ENCODE measurements at regions not wholly inside any gene's neighbourhood (a gene's known extent, or its start where the extent isn't known, plus 50 kb on each side); places are given as distances from the start of the nearest gene placed in this dataset.

DNA sequence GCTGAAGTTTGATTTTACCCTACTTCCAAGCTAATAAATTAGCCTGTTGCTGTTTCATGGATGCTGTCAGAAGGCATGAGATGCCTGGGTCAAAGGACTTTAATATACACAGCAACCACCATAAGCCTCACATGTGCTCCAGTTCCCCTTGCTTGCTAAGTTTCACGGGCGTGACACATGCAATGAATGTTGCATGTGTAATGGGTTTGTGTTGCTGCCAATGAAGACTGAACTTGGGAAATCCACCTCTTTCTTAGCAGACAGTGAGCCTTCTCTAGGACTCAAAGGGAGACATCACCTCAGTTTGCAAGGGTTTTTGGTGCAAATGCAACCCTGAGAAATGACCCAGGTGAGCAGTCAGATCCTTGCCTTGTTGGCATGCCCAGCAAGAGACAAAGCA, 505.5 kb upstream of the PODXL start:
- Histone ChIP-seq H3K4me1 (ENCODE audit: insufficient read depth, insufficient read length) (peaks cover 8% of the 10 kb centered on the region), H3K36me3 (ENCODE audit: insufficient read depth, insufficient read length, low read length) (no peaks in the 10 kb centered on the region), H3K27me3 (ENCODE audit: insufficient read depth, insufficient read length) (no peaks in the 10 kb centered on the region), H3K9me3 (ENCODE audit: insufficient read depth, low read length) (peaks cover 6% of the 10 kb centered on the region; the same call in 1 of the 2 replicates), H3K4me3 (ENCODE audit: insufficient read length, low read depth) (no peak overlapping the region), H3K9ac (ENCODE audit: insufficient read length, low read depth) (no peak overlapping the region)
- DNase-seq (ENCODE audit: low read depth, low spot score) = no peak
- TF ChIP-seq SUZ12 (IDR thresholded peaks at IDR 0.05; ENCODE audit: extremely low read depth, insufficient read depth, insufficient read length) (no peak), YY1 (IDR thresholded peaks at IDR 0.05; ENCODE audit: insufficient read depth, insufficient read length) (no peak), ZNF274 (IDR thresholded peaks at IDR 0.05; ENCODE audit: low read depth, low read length) (no peak)

DNA sequence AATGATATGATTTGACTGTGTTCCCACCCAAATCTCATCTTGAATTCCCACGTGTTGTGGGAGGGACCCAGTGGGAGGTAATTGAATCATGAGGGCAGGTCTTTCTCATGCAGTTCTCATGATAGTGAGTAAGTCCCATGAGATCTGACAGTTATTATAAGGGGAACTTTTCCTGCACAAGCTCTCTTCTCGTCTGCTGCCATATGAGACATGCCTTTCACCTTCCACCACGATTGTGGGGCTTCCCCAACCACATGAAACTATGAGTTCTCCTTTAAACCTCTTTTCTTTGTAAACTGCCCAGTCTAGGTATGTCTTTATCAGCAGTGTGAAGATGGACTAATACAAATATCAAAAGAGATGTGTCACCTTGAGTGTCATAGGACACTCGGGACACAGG, 502.7 kb upstream of the PODXL start:
- Histone ChIP-seq H3K9ac (ENCODE audit: insufficient read length, low read depth) (no peak overlapping the region), H3K36me3 (ENCODE audit: insufficient read depth, insufficient read length, low read length) (no peaks in the 10 kb centered on the region), H3K4me3 (ENCODE audit: insufficient read length, low read depth) (no peak overlapping the region), H3K4me1 (ENCODE audit: insufficient read depth, insufficient read length) (no peaks in the 10 kb centered on the region), H3K9me3 (ENCODE audit: insufficient read depth, low read length) (peaks cover 6% of the 10 kb centered on the region; the same call in 1 of the 2 replicates), H3K27me3 (ENCODE audit: insufficient read depth, insufficient read length) (no peaks in the 10 kb centered on the region)
- TF ChIP-seq ZNF274 (IDR thresholded peaks at IDR 0.05; ENCODE audit: low read depth, low read length) (no peak), SUZ12 (IDR thresholded peaks at IDR 0.05; ENCODE audit: extremely low read depth, insufficient read depth, insufficient read length) (no peak), YY1 (IDR thresholded peaks at IDR 0.05; ENCODE audit: insufficient read depth, insufficient read length) (no peak)
- no peak for DNase-seq (ENCODE audit: low read depth, low spot score)

DNA sequence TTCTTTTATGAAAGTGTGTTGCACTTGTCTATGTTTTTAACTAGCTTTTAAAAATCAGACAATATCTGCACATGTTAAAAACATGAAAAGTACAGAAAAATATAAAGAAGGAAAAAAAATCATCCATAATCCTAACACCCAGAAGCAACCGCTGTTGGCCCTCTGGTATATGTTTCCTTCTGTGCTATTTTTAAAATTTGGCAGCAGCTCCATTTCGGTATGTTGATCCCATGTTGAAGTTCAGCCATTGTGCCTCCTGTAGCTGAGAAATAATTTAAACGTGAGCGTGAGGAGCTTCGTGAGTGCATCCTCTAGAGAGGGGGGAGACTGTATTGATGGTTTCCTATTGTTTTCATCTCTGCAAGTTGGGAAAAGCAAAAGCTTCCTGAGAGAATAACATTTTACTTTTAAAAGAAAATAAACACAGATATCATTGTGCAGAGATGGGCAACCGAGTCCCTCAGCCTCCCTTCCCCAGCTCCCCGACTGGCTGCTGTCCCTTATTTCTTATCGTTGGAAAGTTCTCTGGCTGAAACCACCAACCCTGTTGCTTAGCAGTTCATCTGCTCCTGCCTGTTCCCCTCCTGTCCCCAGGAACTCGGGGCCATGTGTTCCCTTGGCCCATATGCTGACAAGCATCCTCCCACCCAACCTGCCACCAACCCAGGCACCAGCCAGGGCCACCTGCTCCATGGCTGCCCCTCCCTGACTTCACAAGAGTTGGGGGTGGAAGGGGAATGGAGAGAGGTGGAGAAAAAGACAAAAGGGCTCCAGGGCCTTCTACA, 499.1 kb upstream of the PODXL start:
- no peaks in the 10 kb centered on the region for H3K4me1 ChIP-seq (ENCODE audit: insufficient read depth, insufficient read length)
- no peaks in the 10 kb centered on the region for H3K27me3 ChIP-seq (ENCODE audit: insufficient read depth, insufficient read length)
- TF ChIP-seq YY1 (IDR thresholded peaks at IDR 0.05; ENCODE audit: insufficient read depth, insufficient read length) = no peak
- no peak for TF ChIP-seq SUZ12 (IDR thresholded peaks at IDR 0.05; ENCODE audit: extremely low read depth, insufficient read depth, insufficient read length)
- TF ChIP-seq ZNF274 (IDR thresholded peaks at IDR 0.05; ENCODE audit: low read depth, low read length) = no peak
- no peak overlapping the region for H3K9ac ChIP-seq (ENCODE audit: insufficient read length, low read depth)
- no peaks in the 10 kb centered on the region for H3K36me3 ChIP-seq (ENCODE audit: insufficient read depth, insufficient read length, low read length)
- no peak for DNase-seq (ENCODE audit: low read depth, low spot score)
- H3K4me3 ChIP-seq (ENCODE audit: insufficient read length, low read depth) = no peak overlapping the region
- peaks cover 6% of the 10 kb centered on the region; the same call in 1 of the 2 replicates for H3K9me3 ChIP-seq (ENCODE audit: insufficient read depth, low read length)

DNA sequence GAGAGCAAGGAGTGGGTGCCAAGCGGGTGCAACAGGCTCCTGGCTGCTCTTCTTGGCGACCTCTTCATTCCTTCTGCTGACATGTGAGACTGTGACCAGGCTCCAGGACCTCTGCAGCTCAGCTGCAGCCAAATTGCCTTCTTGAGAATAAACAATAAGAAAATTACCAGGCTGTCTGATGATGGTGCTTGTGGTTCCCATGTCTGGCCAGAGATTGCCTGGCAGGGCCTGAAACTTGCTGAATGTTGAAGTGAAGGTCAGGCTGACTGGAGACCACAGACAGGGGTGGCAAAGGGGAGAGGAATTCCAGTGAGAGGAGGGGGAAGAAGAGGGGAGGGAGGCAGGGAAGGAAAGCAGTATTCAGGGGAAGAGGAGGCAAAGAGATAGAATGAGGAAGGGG, 497.4 kb upstream of the PODXL start:
- H3K27me3 ChIP-seq (ENCODE audit: insufficient read depth, insufficient read length) = no peaks in the 10 kb centered on the region
- peaks cover 6% of the 10 kb centered on the region; the same call in 1 of the 2 replicates for H3K9me3 ChIP-seq (ENCODE audit: insufficient read depth, low read length)
- no peak overlapping the region for H3K4me3 ChIP-seq (ENCODE audit: insufficient read length, low read depth)
- no peak for TF ChIP-seq SUZ12 (IDR thresholded peaks at IDR 0.05; ENCODE audit: extremely low read depth, insufficient read depth, insufficient read length)
- H3K36me3 ChIP-seq (ENCODE audit: insufficient read depth, insufficient read length, low read length) = no peaks in the 10 kb centered on the region
- no peaks in the 10 kb centered on the region for H3K4me1 ChIP-seq (ENCODE audit: insufficient read depth, insufficient read length)
- no peak for DNase-seq (ENCODE audit: low read depth, low spot score)
- H3K9ac ChIP-seq (ENCODE audit: insufficient read length, low read depth) = no peak overlapping the region

DNA sequence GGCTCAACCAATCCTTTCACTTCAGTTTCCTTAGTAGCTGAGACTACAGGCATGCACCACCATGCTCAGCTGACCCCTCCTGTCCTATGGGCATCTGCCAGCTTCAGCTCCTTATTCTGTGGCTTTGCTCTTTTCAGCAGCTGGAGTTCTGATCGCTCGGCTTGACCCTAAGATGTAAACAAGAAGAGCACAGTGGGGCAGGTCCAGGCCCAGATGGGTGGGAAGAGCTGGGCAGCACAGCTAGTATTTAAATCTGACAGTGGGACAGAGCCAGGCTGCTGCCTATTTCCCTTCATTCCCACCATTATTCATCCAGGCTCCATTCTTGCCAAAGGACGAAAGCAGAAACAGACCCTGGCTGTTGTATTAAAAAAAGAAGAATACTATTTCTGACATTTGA, 494.9 kb upstream of the PODXL start:
- DNase-seq (ENCODE audit: low read depth, low spot score) = no peak
- Histone ChIP-seq H3K4me1 (ENCODE audit: insufficient read depth, insufficient read length) (no peaks in the 10 kb centered on the region), H3K27me3 (ENCODE audit: insufficient read depth, insufficient read length) (no peaks in the 10 kb centered on the region), H3K36me3 (ENCODE audit: insufficient read depth, insufficient read length, low read length) (no peaks in the 10 kb centered on the region), H3K9me3 (ENCODE audit: insufficient read depth, low read length) (no peaks in the 10 kb centered on the region), H3K4me3 (ENCODE audit: insufficient read length, low read depth) (no peak overlapping the region), H3K9ac (ENCODE audit: insufficient read length, low read depth) (no peak overlapping the region)
- TF ChIP-seq ZNF274 (IDR thresholded peaks at IDR 0.05; ENCODE audit: low read depth, low read length) = no peak
- TF ChIP-seq YY1 (IDR thresholded peaks at IDR 0.05; ENCODE audit: insufficient read depth, insufficient read length) = no peak
- no peak for TF ChIP-seq SUZ12 (IDR thresholded peaks at IDR 0.05; ENCODE audit: extremely low read depth, insufficient read depth, insufficient read length)

DNA sequence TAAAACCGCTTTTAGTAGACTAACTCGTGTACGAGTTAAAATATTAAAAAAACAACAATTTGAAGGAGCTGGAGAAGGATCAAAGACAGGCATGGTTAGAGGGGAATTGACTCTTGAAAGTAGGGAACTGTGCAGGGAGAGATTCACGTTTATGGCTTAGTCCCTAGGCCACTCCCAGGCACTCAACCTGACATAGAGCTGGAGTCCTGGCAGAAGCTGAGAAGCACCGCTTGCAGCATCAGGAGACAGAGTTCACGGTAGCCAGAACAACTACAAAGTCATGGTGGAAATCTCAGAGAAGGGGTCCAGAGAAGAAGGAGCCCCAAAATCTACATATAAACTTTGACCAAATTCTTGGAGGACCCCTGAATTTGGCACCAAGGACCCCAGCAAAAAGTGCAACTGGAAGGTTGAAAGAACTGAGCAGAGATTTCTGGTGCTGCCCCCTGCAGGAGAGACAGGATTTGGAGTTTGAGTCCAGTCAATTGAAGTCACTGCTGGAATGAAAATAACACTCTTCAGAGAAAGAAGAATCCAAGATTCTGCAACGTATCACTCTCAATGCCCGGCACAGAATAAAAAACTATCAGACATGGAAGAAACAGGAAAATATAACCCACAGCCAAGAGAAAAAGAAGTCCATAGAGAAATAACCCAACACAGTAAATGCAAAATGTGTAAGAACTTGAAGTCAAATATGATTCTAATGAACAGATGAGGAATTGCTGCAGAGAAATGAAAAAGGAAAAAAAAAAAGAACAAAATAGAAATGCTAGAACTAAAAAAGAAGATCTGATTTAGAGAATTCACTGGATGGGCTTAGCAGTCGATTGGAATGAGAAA, 493.3 kb upstream of the PODXL start:
- Histone ChIP-seq H3K36me3 (ENCODE audit: insufficient read depth, insufficient read length, low read length) (no peaks in the 10 kb centered on the region), H3K4me1 (ENCODE audit: insufficient read depth, insufficient read length) (no peaks in the 10 kb centered on the region), H3K9me3 (ENCODE audit: insufficient read depth, low read length) (no peaks in the 10 kb centered on the region), H3K4me3 (ENCODE audit: insufficient read length, low read depth) (no peak overlapping the region), H3K9ac (ENCODE audit: insufficient read length, low read depth) (no peak overlapping the region), H3K27me3 (ENCODE audit: insufficient read depth, insufficient read length) (no peaks in the 10 kb centered on the region)
- peak; percentile 46 for DNase-seq (ENCODE audit: low read depth, low spot score)
- TF ChIP-seq ZNF274 (IDR thresholded peaks at IDR 0.05; ENCODE audit: low read depth, low read length) = no peak

DNA sequence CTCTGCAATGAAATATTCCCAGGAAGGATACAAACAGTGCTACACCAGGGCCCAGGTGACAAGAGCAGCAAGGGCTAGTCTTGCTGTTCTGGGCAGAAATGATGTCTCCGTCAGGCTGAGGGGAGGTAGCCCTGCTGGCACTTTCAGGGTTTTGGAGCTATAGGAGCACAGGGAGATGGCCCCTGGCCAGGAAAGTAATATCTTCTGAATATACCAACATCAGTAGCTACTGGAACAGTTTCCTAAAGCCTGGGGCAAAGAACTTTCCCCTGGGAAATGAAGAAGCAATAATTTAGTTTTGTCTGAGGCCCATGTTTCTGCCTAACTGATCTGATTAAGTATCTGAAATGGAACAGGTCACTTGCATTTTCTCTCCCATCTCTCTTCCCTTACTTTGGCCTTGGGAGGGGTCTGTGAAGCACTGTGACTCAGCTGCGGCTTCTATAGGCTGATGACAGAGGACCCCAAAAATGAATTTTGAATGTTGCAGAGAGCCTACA, 489.1 kb upstream of the PODXL start:
- Histone ChIP-seq H3K4me1 (ENCODE audit: insufficient read depth, insufficient read length) (no peaks in the 10 kb centered on the region), H3K36me3 (ENCODE audit: insufficient read depth, insufficient read length, low read length) (no peaks in the 10 kb centered on the region), H3K9ac (ENCODE audit: insufficient read length, low read depth) (no peak overlapping the region), H3K9me3 (ENCODE audit: insufficient read depth, low read length) (no peaks in the 10 kb centered on the region), H3K27me3 (ENCODE audit: insufficient read depth, insufficient read length) (no peaks in the 10 kb centered on the region), H3K4me3 (ENCODE audit: insufficient read length, low read depth) (no peak overlapping the region)
- no peak for DNase-seq (ENCODE audit: low read depth, low spot score)
- no peak for TF ChIP-seq ZNF274 (IDR thresholded peaks at IDR 0.05; ENCODE audit: low read depth, low read length)
- no peak for TF ChIP-seq YY1 (IDR thresholded peaks at IDR 0.05; ENCODE audit: insufficient read depth, insufficient read length)
- no peak for TF ChIP-seq SUZ12 (IDR thresholded peaks at IDR 0.05; ENCODE audit: extremely low read depth, insufficient read depth, insufficient read length)

Measured in NT2/D1 (cell line).